SK-N-SH (cell line): ENCODE measurements at regions not wholly inside any gene's neighbourhood (a gene's known extent, or its start where the extent isn't known, plus 50 kb on each side); places are given as distances from the start of the nearest gene placed in this dataset.

ENCODE experiments used
- CTCF ChIA-PET: fragments of 300-600, 350-600 bp; formaldehyde crosslinking; extraction: SDS; loops from one replicate; lab custom pipeline; 2021; lab: Yijun Ruan, JAX
- POLR2A ChIA-PET: fragments of 350-600 bp; sonication (Branson Sonifier 250); formaldehyde crosslinking; extraction: SDS; loops from one replicate; lab custom pipeline; 2020; ENCODE audit warnings: antibody characterized with exemption, inconsistent platforms; lab: Yijun Ruan, JAX
- DNase-seq: peaks from one replicate; pipeline ENCODE4 v3.0.0; 2012
- H2AFZ ChIP-seq: fragments of 200-600 bp; sonication (generic); 2 replicates; pipeline ENCODE4 v1.8.1; 2016; ENCODE audit warnings: antibody characterized with exemption, mild to moderate bottlenecking, low read depth
- H3F3A ChIP-seq: fragments of 200-600 bp; sonication (generic); replicated peaks from 2 replicates; pipeline ENCODE3; 2016; ENCODE audit warnings: antibody characterized with exemption, mild to moderate bottlenecking; ENCODE audit not compliant: insufficient read depth
- H3K27ac ChIP-seq, 2 experiments: fragments of 200-500 bp in 1 of 2; fragments of 200-600 bp in 1 of 2; sonication (Bioruptor generic) in 1 of 2; sonication (generic), shearing (Covaris generic) in 1 of 2; 2 replicates each; pipeline versions ENCODE4 v1.5.1 to v1.6.1; 2014 to 2016; ENCODE audit warnings: low read depth in 2 of 2, inconsistent platforms in 1 of 2, low read length in 1 of 2, mild to moderate bottlenecking in 1 of 2, mixed read lengths in 1 of 2
- H3K27me3 ChIP-seq: fragments of 200-600 bp; sonication (generic), shearing (Covaris generic); 2 replicates; pipeline ENCODE4 v1.6.1; 2016; ENCODE audit warnings: mixed run types; ENCODE audit not compliant: insufficient read depth
- H3K36me3 ChIP-seq, 2 experiments: fragments of 200-500 bp in 1 of 2; fragments of 200-600 bp in 1 of 2; sonication (Bioruptor generic) in 1 of 2; sonication (generic) in 1 of 2; replicated peaks in 1 of 2; 2 replicates each; pipeline versions ENCODE3 to v1.5.1; 2014 to 2016; ENCODE audit warnings: low read length in 1 of 2, mild to moderate bottlenecking in 1 of 2; ENCODE audit not compliant: insufficient read depth in 2 of 2, control insufficient read depth in 1 of 2
- H3K4me1 ChIP-seq, 2 experiments: fragments of 200-500 bp in 1 of 2; fragments of 200-600 bp in 1 of 2; sonication (Bioruptor generic) in 1 of 2; sonication (generic), shearing (Covaris generic) in 1 of 2; 2 replicates each; pipeline versions ENCODE4 v1.5.1 to v1.6.1; 2014 to 2016; ENCODE audit warnings: low read depth in 1 of 2, low read length in 1 of 2, mixed run types in 1 of 2; ENCODE audit not compliant: insufficient read depth in 2 of 2, control insufficient read depth in 1 of 2
- H3K4me2 ChIP-seq: fragments of 200-600 bp; sonication (generic), shearing (Covaris generic); 2 replicates; pipeline ENCODE4 v1.6.1; 2017; ENCODE audit warnings: mixed run types
- H3K4me3 ChIP-seq, 2 experiments: fragments of 200-500 bp in 1 of 2; fragments of 200-600 bp in 1 of 2; sonication (Bioruptor generic) in 1 of 2; sonication (generic), shearing (Covaris generic) in 1 of 2; 2 replicates each; pipeline versions ENCODE4 v1.5.1 to v1.8.1; 2014 to 2016; ENCODE audit warnings: low read depth in 2 of 2, inconsistent platforms in 1 of 2, low read length in 1 of 2, mild to moderate bottlenecking in 1 of 2, mixed read lengths in 1 of 2, moderate library complexity in 1 of 2
- H3K79me2 ChIP-seq: fragments of 200-600 bp; sonication (generic); 2 replicates; pipeline ENCODE4 v1.8.1; 2017; ENCODE audit warnings: mild to moderate bottlenecking; ENCODE audit not compliant: insufficient read depth
- H3K9ac ChIP-seq: fragments of 200-600 bp; sonication (generic); 2 replicates; pipeline ENCODE4 v1.6.1; 2017; ENCODE audit warnings: mixed run types
- H3K9me2 ChIP-seq: fragments of 200-600 bp; sonication (generic); 2 replicates; pipeline ENCODE4 v1.6.1; 2017; ENCODE audit warnings: mixed run types
- H3K9me3 ChIP-seq: fragments of 200-600 bp; sonication (generic); 2 replicates; pipeline ENCODE4 v1.6.1; 2017; ENCODE audit warnings: mixed run types, mild to moderate bottlenecking, moderate library complexity
- H4K20me1 ChIP-seq: fragments of 200-600 bp; sonication (generic); 2 replicates; pipeline ENCODE4 v1.6.1; 2017; ENCODE audit warnings: mild to moderate bottlenecking, mixed run types; ENCODE audit not compliant: insufficient read depth
- EP300 ChIP-seq, 2 experiments: IDR thresholded peaks; 2 replicates each; pipeline versions ENCODE4 v1.4.0 to v1.6.1; 2012; ENCODE audit warnings: borderline replicate concordance in 1 of 2, low read depth in 1 of 2, low read length in 1 of 2
- EZH2phosphoT487 ChIP-seq: fragments of 200-600 bp; sonication (generic); IDR thresholded peaks from 2 replicates; pipeline ENCODE4 v1.6.1; 2017; ENCODE audit warnings: low read depth, mixed run types, mild to moderate bottlenecking, antibody characterized with exemption, moderate library complexity, borderline replicate concordance
- FOXJ3 ChIP-seq: sonication (generic); formaldehyde crosslinking; IDR thresholded peaks from 2 replicates; pipeline ENCODE4 v1.5.1; 2020; ENCODE audit warnings: mild to moderate bottlenecking, missing genetic modification reagents
- FOXM1 ChIP-seq: IDR thresholded peaks from 2 replicates; pipeline ENCODE4 v1.4.0; 2012; ENCODE audit warnings: low read depth, mild to moderate bottlenecking
- GABPA ChIP-seq: IDR thresholded peaks from 2 replicates; pipeline ENCODE4 v1.4.0; 2012; ENCODE audit warnings: low read depth, mild to moderate bottlenecking
- IRF3 ChIP-seq: fragments of 150-350 bp; IDR thresholded peaks from 2 replicates; pipeline ENCODE4 v1.6.1; 2016; ENCODE audit warnings: mild to moderate bottlenecking, low read depth, low read length
- MEF2A ChIP-seq: IDR thresholded peaks from 2 replicates; pipeline ENCODE4 v1.4.0; 2012; ENCODE audit warnings: low read depth, borderline replicate concordance
- NFIC ChIP-seq: IDR thresholded peaks from 2 replicates; pipeline ENCODE4 v1.4.0; 2012; ENCODE audit warnings: borderline replicate concordance
- NRF1 ChIP-seq: IDR thresholded peaks from 2 replicates; pipeline ENCODE4 v1.6.1; 2012; ENCODE audit warnings: low read depth, mild to moderate bottlenecking, low read length
- RAD21 ChIP-seq: IDR thresholded peaks from 2 replicates; pipeline ENCODE4 v1.6.1; 2012; ENCODE audit warnings: mild to moderate bottlenecking, low read length
- RCOR1 ChIP-seq: fragments of 150-350 bp; IDR thresholded peaks from 2 replicates; pipeline ENCODE4 v1.6.1; 2017; ENCODE audit warnings: antibody characterized with exemption, low read length
- RFX5 ChIP-seq: IDR thresholded peaks from 2 replicates; pipeline ENCODE4 v1.6.1; 2012; ENCODE audit warnings: mild to moderate bottlenecking, improper control_type of control experiment, low read length
- RXRA ChIP-seq: IDR thresholded peaks from 2 replicates; pipeline ENCODE4 v1.4.0; 2012; ENCODE audit warnings: low read depth, mild to moderate bottlenecking, borderline replicate concordance
- SIN3A ChIP-seq: IDR thresholded peaks from 2 replicates; pipeline ENCODE4 v1.6.1; 2012; ENCODE audit warnings: low read depth, mild to moderate bottlenecking, low read length, moderate library complexity, borderline replicate concordance
- TCF12 ChIP-seq: IDR thresholded peaks from 2 replicates; pipeline ENCODE4 v1.4.0; 2012
- YY1 ChIP-seq: IDR thresholded peaks from 2 replicates; pipeline ENCODE4 v1.4.0; 2012; ENCODE audit warnings: low read depth, mild to moderate bottlenecking
- WGBS: methylation state at CpG from one replicate; pipeline ENCODE4 v1.1.6; 2017; ENCODE audit warnings: low lambda C conversion rate; 5-methylcytosine and 5-hydroxymethylcytosine counted together

GRCh38 chr2:157204401-157204800 lies 53.1 kb upstream of the GALNT5 start:
- no peaks in the 10 kb centered on the region for H3K36me3 ChIP-seq
- POLR2A ChIA-PET, result no interaction called here
- H3K27ac ChIP-seq, result no peak overlapping the region
- H3K9me3 ChIP-seq, result peaks cover 5% of the 10 kb centered on the region
- no peaks in the 10 kb centered on the region for H3F3A ChIP-seq
- TF ChIP-seq TCF12, result no peak
- TF ChIP-seq NRF1, result no peak
- TF ChIP-seq RAD21, result no peak
- TF ChIP-seq RFX5, result no peak
- no peak for TF ChIP-seq RXRA
- no peak for TF ChIP-seq EZH2phosphoT487
- TF ChIP-seq FOXM1, result no peak
- TF ChIP-seq EP300 (IDR thresholded peaks at IDR 0.05; ENCODE audit: borderline replicate concordance in 1 of 2, low read depth in 1 of 2, low read length in 1 of 2), result no peak
- TF ChIP-seq FOXJ3, result no peak
- TF ChIP-seq IRF3, result no peak
- TF ChIP-seq SIN3A, result no peak
- no peak for TF ChIP-seq MEF2A
- TF ChIP-seq NFIC, result no peak
- no peak for TF ChIP-seq GABPA
- TF ChIP-seq YY1, result no peak
- no peak for TF ChIP-seq RCOR1
- no peaks in the 10 kb centered on the region; the same call in 1 of the 2 replicates for H3K27me3 ChIP-seq
- no peaks in the 10 kb centered on the region for H4K20me1 ChIP-seq
- no peak for DNase-seq
- H3K4me1 ChIP-seq, result no peaks in the 10 kb centered on the region
- WGBS, result 49% methylated on average over 3 of the region's 3 CpGs
- no peak overlapping the region for H3K4me3 ChIP-seq
- no peaks in the 10 kb centered on the region for H3K79me2 ChIP-seq
- no peaks in the 10 kb centered on the region for H3K9me2 ChIP-seq
- no peak overlapping the region for H3K9ac ChIP-seq
- CTCF ChIA-PET, result interaction anchor here (0.8 kb wide), 1 partner anchor 11 kb away, joined by 3 read pairs; no protein-coding TSS in a partner anchor
- H2AFZ ChIP-seq, result no peak overlapping the region
- H3K4me2 ChIP-seq, result no peak overlapping the region

- no peaks in the 10 kb centered on the region for H3K79me2 ChIP-seq
- no peak overlapping the region for H3K27ac ChIP-seq
- CTCF ChIA-PET, result no interaction called here
- WGBS, result 28% methylated on average over 3 of the region's 3 CpGs
- no peaks in the 10 kb centered on the region for H4K20me1 ChIP-seq
- H3K36me3 ChIP-seq, result no peaks in the 10 kb centered on the region
- no peak for DNase-seq
- no peaks in the 10 kb centered on the region for H3K4me1 ChIP-seq
- POLR2A ChIA-PET, result no interaction called here
- no peak overlapping the region for H3K4me3 ChIP-seq
- no peaks in the 10 kb centered on the region for H3F3A ChIP-seq
- H2AFZ ChIP-seq, result no peak overlapping the region
- H3K4me2 ChIP-seq, result no peak overlapping the region
- no peaks in the 10 kb centered on the region for H3K9me2 ChIP-seq
- TF ChIP-seq EZH2phosphoT487, result no peak
- TF ChIP-seq IRF3, result no peak
- H3K9me3 ChIP-seq, result peaks cover 5% of the 10 kb centered on the region
- H3K9ac ChIP-seq, result no peak overlapping the region
- no peaks in the 10 kb centered on the region; the same call in 1 of the 2 replicates for H3K27me3 ChIP-seq
Observed at GRCh38 chr2:157206916-157207315, 50.6 kb upstream of the GALNT5 start.
